ENCODE measurements at regions not wholly inside any gene's neighbourhood (a gene's known extent, or its start where the extent isn't known, plus 50 kb on each side); places are given as distances from the start of the nearest gene placed in this dataset.

- Histone ChIP-seq H3K27ac (no peak overlapping the region), H3K27me3 (replicated peaks) (no peaks in the 10 kb centered on the region), H3K4me3 (no peak overlapping the region), H3K9me3 (replicated peaks) (no peaks in the 10 kb centered on the region), H3K36me3 (no peaks in the 10 kb centered on the region), H3K4me1 (replicated peaks) (peaks cover 7% of the 10 kb centered on the region)
- no peak for DNase-seq (ENCODE audit: low read depth in 1 of 2, low spot score in 2 of 2)
Observed at GRCh38 chr9:78383130-78383529, 86.2 kb downstream of the PSAT1 start.

DNA sequence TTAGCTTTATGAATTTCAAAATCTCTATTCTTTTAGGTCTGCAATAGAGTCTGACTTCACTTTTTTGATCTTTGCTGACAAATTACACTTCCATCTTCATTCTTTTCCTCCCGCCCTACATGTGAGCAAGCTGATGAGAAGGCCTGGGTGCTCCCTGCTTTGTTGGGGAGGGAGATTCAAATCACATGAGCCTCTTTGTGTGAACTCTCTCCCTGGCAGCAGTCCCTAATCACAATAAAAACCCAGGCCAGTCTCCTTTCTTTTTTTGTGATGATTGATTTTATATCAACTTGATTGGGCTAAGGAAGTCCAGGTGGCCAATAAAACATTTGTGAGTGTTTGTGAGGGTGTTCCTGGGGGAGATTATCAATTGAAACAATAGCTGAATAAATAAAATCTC is 89.4 kb downstream of the PSAT1 start:
- DNase-seq (ENCODE audit: low read depth in 1 of 2, low spot score in 2 of 2): no peak
- peaks cover 26% of the 10 kb centered on the region for H3K4me1 ChIP-seq (replicated peaks)
- no peak overlapping the region for H3K4me3 ChIP-seq
- no peaks in the 10 kb centered on the region for H3K9me3 ChIP-seq (replicated peaks)
- H3K27ac ChIP-seq: no peak overlapping the region
- no peaks in the 10 kb centered on the region for H3K27me3 ChIP-seq (replicated peaks)
- H3K36me3 ChIP-seq: no peaks in the 10 kb centered on the region

DNA sequence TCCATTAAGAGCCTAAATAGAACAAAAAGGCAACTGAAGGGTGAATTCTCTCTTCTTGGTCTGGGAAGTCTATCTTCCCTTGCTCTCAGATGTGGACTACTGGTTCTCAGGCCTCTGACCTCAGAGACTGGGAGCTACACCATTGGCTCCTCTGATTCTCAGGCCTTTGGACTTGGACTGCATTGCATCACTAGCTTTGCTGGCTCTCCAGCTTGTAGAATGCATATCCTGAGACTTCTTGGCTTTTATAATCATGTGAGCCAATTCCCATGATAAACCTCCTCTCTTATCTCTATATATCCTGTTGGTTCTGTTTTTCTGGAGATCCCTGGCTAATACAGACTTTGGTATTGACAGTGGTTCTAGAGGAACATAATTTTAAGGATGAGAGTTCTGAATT is 89.8 kb downstream of the PSAT1 start:
- peaks cover 29% of the 10 kb centered on the region for H3K4me1 ChIP-seq (replicated peaks)
- H3K9me3 ChIP-seq (replicated peaks): no peaks in the 10 kb centered on the region
- H3K36me3 ChIP-seq: no peaks in the 10 kb centered on the region
- H3K4me3 ChIP-seq: no peak overlapping the region
- no peak overlapping the region for H3K27ac ChIP-seq
- no peak for DNase-seq (ENCODE audit: low read depth in 1 of 2, low spot score in 2 of 2)
- no peaks in the 10 kb centered on the region for H3K27me3 ChIP-seq (replicated peaks)

- Histone ChIP-seq H3K27me3 (replicated peaks) (no peaks in the 10 kb centered on the region), H3K36me3 (no peaks in the 10 kb centered on the region), H3K4me1 (replicated peaks) (peaks cover 31% of the 10 kb centered on the region), H3K4me3 (no peak overlapping the region), H3K9me3 (replicated peaks) (peaks cover 2% of the 10 kb centered on the region), H3K27ac (no peak overlapping the region)
- no peak for DNase-seq (ENCODE audit: low read depth in 1 of 2, low spot score in 2 of 2)
Observed at GRCh38 chr9:78393340-78393739, 96.4 kb downstream of the PSAT1 start.

- peaks cover 30% of the 10 kb centered on the region for H3K4me1 ChIP-seq (replicated peaks)
- DNase-seq (ENCODE audit: low read depth in 1 of 2, low spot score in 2 of 2): no peak
- no peak overlapping the region for H3K4me3 ChIP-seq
- H3K36me3 ChIP-seq: no peaks in the 10 kb centered on the region
- H3K9me3 ChIP-seq (replicated peaks): peaks cover 2% of the 10 kb centered on the region
- no peak overlapping the region for H3K27ac ChIP-seq
- no peaks in the 10 kb centered on the region for H3K27me3 ChIP-seq (replicated peaks)
Observed at GRCh38 chr9:78393932-78394331, 97.0 kb downstream of the PSAT1 start.

GRCh38 chr9:78396087-78396486 is 99.2 kb downstream of the PSAT1 start:
- Histone ChIP-seq H3K9me3 (replicated peaks) (peaks cover 2% of the 10 kb centered on the region), H3K4me3 (no peak overlapping the region), H3K36me3 (no peaks in the 10 kb centered on the region), H3K4me1 (replicated peaks) (peaks cover 12% of the 10 kb centered on the region), H3K27me3 (replicated peaks) (no peaks in the 10 kb centered on the region), H3K27ac (no peak overlapping the region)
- no peak for DNase-seq (ENCODE audit: low read depth in 1 of 2, low spot score in 2 of 2)

DNA sequence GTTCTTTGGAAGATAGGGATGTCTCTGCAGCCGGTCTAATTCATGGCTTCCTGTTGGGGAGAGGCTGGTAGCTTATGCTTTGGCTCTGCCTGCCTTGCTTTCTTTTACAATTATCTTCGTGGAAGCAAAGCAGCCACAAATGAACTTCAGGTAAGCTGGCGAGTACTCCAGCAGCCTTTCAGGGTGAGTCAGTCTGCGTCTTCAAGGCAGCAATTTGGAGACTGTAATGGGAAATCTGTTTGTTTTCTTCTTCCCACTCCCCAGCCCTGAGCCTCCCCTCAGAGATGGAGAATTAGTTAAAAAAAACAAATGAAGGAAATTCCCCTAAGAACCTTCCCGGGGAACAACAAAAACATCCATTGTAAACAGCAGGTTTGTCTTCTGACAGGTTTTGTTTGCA is 100.1 kb downstream of the PSAT1 start:
- Histone ChIP-seq H3K9me3 (replicated peaks) (peaks cover 2% of the 10 kb centered on the region), H3K4me1 (replicated peaks) (peaks cover 6% of the 10 kb centered on the region), H3K27ac (no peak overlapping the region), H3K4me3 (no peak overlapping the region), H3K36me3 (no peaks in the 10 kb centered on the region), H3K27me3 (replicated peaks) (no peaks in the 10 kb centered on the region)
- DNase-seq (ENCODE audit: low read depth in 1 of 2, low spot score in 2 of 2): no peak

DNA sequence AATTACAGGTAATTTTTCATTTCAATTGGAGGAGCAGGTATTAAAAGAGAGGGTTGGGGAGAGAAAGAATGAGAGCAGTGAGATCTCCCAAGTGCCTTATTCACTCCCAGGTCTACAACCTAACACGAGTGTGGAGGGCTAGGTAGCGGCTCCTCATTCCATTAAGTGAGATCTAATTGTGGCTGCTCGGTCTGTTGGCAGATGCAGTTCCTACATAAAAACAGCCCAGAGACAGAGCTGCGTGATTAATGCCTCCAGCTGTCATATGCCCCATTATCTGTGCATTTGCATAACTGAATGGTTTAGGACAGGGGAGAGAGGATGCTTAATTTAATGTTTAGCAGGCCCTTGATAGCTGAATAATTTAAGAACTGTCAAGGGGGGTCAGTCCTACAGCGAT is 100.5 kb downstream of the PSAT1 start:
- H3K9me3 ChIP-seq (replicated peaks): peaks cover 2% of the 10 kb centered on the region
- H3K27me3 ChIP-seq (replicated peaks): no peaks in the 10 kb centered on the region
- no peak overlapping the region for H3K4me3 ChIP-seq
- no peaks in the 10 kb centered on the region for H3K36me3 ChIP-seq
- no peak for DNase-seq (ENCODE audit: low read depth in 1 of 2, low spot score in 2 of 2)
- H3K27ac ChIP-seq: no peak overlapping the region
- peaks cover 2% of the 10 kb centered on the region for H3K4me1 ChIP-seq (replicated peaks)

- no peak for DNase-seq (ENCODE audit: low read depth in 1 of 2, low spot score in 2 of 2)
- H3K9me3 ChIP-seq (replicated peaks): peaks cover 2% of the 10 kb centered on the region
- H3K36me3 ChIP-seq: no peaks in the 10 kb centered on the region
- no peaks in the 10 kb centered on the region for H3K27me3 ChIP-seq (replicated peaks)
- no peaks in the 10 kb centered on the region for H3K4me1 ChIP-seq (replicated peaks)
- H3K27ac ChIP-seq: no peak overlapping the region
- H3K4me3 ChIP-seq: no peak overlapping the region
Observed at GRCh38 chr9:78399153-78399552, 102.2 kb downstream of the PSAT1 start.

GRCh38 chr9:78400496-78400895 is 103.6 kb downstream of the PSAT1 start:
- H3K36me3 ChIP-seq: no peaks in the 10 kb centered on the region
- no peak overlapping the region for H3K27ac ChIP-seq
- no peaks in the 10 kb centered on the region for H3K27me3 ChIP-seq (replicated peaks)
- peaks cover 2% of the 10 kb centered on the region for H3K4me1 ChIP-seq (replicated peaks)
- no peak for DNase-seq (ENCODE audit: low read depth in 1 of 2, low spot score in 2 of 2)
- no peaks in the 10 kb centered on the region; the same call in 1 of the 2 replicates for H3K9me3 ChIP-seq (replicated peaks)
- H3K4me3 ChIP-seq: no peak overlapping the region

GRCh38 chr9:78405461-78405860 is 108.5 kb downstream of the PSAT1 start:
- 0 out of 2 replicates have a peak, but pooled peaks cover 3% of the 10 kb centered on the region for H3K9me3 ChIP-seq (replicated peaks)
- DNase-seq (ENCODE audit: low read depth in 1 of 2, low spot score in 2 of 2): no peak
- no peaks in the 10 kb centered on the region for H3K36me3 ChIP-seq
- peaks cover 39% of the 10 kb centered on the region for H3K4me1 ChIP-seq (replicated peaks)
- H3K27me3 ChIP-seq (replicated peaks): no peaks in the 10 kb centered on the region
- 0 out of 2 replicates have a peak overlapping the region, but pooled peaks have one; percentile 37 for H3K27ac ChIP-seq
- no peak overlapping the region for H3K4me3 ChIP-seq

DNA sequence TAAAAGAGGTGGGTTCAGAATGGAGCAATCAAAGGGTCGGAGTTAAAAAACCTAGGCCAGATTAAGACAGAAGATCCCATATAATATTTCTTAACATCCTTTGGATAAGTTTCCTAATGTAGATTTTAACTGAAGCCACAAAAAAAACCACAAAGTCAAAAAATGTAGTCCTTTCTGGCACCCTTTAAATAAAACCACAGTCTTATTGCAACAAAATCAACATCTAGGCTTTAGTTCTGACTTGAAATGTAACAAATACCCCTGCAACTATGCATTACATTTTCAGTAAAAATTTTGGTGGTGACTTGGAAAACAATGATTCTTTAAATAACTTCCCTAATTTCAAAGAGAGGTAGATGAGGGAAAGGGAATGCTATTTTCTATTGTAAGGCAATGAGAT is 109.2 kb downstream of the PSAT1 start:
- Histone ChIP-seq H3K27ac (peak overlapping the region; percentile 46), H3K4me1 (replicated peaks) (peaks cover 39% of the 10 kb centered on the region), H3K9me3 (replicated peaks) (0 out of 2 replicates have a peak, but pooled peaks cover 3% of the 10 kb centered on the region), H3K36me3 (no peaks in the 10 kb centered on the region), H3K27me3 (replicated peaks) (no peaks in the 10 kb centered on the region), H3K4me3 (no peak overlapping the region)
- peak in 1 of 2 experiments; percentile 28 for DNase-seq (ENCODE audit: low read depth in 1 of 2, low spot score in 2 of 2)

GRCh38 chr9:78406933-78407332 is 110.0 kb downstream of the PSAT1 start:
- H3K27ac ChIP-seq: peak overlapping the region; percentile 46
- no peaks in the 10 kb centered on the region for H3K36me3 ChIP-seq
- no peak for DNase-seq (ENCODE audit: low read depth in 1 of 2, low spot score in 2 of 2)
- 0 out of 2 replicates have a peak, but pooled peaks cover 3% of the 10 kb centered on the region for H3K9me3 ChIP-seq (replicated peaks)
- H3K4me1 ChIP-seq (replicated peaks): peaks cover 39% of the 10 kb centered on the region
- no peaks in the 10 kb centered on the region for H3K27me3 ChIP-seq (replicated peaks)
- no peak overlapping the region for H3K4me3 ChIP-seq

GRCh38 chr9:78407636-78408312 is 110.8 kb downstream of the PSAT1 start:
- Histone ChIP-seq H3K4me1 (replicated peaks) (peaks cover 39% of the 10 kb centered on the region), H3K27ac (no peak overlapping the region), H3K27me3 (replicated peaks) (no peaks in the 10 kb centered on the region), H3K9me3 (replicated peaks) (0 out of 2 replicates have a peak, but pooled peaks cover 3% of the 10 kb centered on the region), H3K36me3 (no peaks in the 10 kb centered on the region), H3K4me3 (no peak overlapping the region)
- no peak for DNase-seq (ENCODE audit: low read depth in 1 of 2, low spot score in 2 of 2)

DNA sequence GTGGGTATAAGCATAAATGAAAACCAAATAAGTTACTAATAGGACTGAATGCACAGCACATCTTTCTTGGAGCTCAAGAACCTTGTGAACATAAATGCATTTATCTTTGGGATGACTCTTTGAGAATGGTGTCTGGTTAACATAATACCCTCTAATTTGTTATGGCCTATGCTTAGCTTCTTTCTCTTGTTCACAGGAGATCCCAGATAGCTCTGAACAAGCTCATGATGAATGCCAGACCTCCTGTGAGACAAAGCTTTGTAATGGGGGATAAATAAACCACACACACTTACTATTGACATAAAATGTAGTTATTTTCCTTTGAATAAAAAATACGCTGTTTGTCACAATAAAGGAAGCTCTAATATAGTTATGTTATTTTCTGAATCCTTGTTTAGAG is 111.5 kb downstream of the PSAT1 start:
- DNase-seq (ENCODE audit: low read depth in 1 of 2, low spot score in 2 of 2): peak in 1 of 2 experiments; percentile 28
- H3K27ac ChIP-seq: peak overlapping the region; percentile 47
- no peak overlapping the region for H3K4me3 ChIP-seq
- no peaks in the 10 kb centered on the region for H3K27me3 ChIP-seq (replicated peaks)
- H3K4me1 ChIP-seq (replicated peaks): peaks cover 39% of the 10 kb centered on the region
- no peaks in the 10 kb centered on the region for H3K36me3 ChIP-seq
- 0 out of 2 replicates have a peak, but pooled peaks cover 3% of the 10 kb centered on the region for H3K9me3 ChIP-seq (replicated peaks)
